CD4-positive, alpha-beta T cell treated with Interleukin-2 at 100 ng/mL for 4 hours (primary cell): ENCODE measurements at regions not wholly inside any gene's neighbourhood (a gene's known extent, or its start where the extent isn't known, plus 50 kb on each side); places are given as distances from the start of the nearest gene placed in this dataset.

Experiments used
- DNase-seq: peaks from one replicate; pipeline ENCODE4 v3.0.0-alpha.2; 2020; ENCODE audit warnings: low spot score

DNA sequence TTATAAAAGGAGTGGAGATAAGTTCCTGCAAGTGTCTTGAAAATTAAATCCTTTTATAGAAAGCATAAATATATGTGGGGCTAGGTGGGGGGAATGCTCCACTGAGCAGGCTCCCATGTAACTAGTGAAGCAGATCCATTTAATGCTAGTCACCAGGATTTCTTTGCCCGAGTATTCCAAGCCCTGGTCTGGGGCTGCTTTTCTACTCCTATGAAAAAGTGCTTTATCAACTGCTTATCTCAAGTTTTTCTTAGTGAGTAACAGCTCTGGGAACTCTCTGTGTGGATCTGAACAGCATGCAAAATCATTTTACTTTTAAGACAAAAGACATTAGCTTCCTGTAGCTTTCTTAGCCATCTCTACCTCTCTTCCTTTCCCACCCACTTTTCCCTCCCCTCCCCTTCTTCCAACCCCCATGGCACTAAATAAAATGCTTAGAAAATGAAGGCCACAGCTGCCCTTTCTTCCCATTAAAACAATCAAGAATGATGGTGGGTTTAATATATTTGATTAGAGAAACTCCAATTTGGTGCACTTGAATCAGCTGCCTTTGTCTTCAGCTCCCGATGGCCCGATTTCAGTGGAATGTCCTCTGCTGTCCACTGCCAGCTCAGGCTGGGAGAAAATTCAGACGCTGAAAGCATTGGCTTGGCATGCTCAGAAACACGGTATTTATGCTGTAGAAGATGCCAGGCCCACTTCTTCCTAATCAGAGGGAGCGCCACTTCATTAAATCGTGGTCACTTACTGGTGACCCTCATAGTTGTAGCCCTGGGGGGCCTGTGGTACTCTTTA is 475.1 kb downstream of the FOXO1 start:
- no peak for DNase-seq

DNA sequence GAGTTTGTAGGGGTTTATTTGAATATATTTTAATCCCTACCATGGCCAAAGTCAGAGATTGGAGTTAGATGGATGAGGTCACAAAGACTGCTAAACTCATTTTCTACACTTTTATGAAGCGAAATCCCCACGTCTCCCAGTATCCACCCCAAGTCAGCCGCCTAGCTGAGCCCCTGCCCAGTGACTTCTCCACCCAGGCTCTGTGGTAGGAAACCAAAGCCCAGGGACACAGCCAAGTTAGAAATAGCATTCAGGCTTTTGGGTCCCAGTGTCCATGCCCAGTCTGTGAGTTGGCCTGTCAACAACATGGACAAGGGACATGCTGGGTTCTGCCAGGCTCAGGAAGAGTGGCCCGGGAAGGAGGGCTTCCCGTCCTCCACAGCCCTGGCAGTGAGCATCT is 474.0 kb downstream of the FOXO1 start:
- DNase-seq, result no peak

DNA sequence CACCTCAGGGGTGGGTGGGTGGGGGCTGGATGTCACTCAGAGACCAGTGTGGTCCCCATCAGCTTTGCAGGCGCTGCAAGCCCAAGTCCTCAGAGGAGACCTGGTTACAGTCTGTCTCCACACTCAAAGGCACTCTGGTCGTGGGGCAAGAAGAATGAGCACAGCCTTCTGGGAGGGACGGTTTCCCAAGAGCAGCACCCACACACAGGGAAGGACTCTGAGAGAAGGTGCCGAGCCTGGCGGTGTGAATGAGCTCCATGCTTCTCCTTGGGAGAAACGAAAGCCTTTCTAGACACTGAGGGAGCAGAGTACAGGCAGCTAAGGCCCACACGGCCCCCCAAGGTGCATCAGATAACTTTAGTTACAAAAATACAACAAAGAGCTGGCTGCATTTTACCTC is 473.6 kb downstream of the FOXO1 start:
- no peak for DNase-seq

DNA sequence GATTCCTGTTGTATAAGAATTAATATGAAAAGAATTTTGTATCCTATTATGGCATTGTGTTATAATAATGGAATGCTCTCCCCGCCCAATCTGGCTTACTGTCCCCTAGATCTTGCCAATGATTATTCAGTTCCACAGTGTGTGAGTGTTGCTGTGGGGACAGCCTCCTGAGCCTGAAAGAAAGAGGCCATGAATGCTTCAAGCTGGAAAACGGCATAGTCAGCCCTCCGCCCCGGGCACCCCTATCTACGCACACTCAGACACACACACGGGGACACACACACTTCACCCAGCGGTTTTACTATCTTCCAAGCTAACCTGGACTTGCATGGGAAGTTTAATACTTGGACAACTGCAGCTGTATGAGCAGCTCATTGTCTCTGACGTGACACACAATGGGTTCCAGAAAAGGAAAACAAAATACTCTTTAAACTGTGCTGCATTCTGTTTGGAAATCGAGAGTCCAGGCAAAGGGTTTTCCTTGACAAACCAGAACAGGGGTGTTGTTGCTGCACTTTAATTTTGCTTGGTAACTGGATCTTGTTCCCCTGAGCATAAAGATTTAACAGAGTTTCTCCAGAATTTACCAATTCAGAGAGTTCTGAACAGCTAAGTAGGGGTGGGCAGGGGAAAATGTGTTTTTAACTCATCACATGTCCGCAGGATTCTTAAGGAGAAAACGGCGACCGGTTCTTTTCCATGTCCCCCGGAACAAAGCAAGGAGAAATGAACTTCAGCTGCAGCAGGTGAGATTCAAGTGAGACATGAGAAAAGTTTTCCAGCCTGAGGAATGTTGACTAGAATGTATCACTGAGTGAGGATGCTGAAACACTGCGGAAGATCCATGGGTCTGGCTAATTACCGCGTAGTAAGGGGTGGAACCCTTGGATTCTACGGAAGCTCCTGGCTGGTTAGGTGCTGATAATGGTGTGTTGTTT is 472.9 kb downstream of the FOXO1 start:
- no peak for DNase-seq

DNA sequence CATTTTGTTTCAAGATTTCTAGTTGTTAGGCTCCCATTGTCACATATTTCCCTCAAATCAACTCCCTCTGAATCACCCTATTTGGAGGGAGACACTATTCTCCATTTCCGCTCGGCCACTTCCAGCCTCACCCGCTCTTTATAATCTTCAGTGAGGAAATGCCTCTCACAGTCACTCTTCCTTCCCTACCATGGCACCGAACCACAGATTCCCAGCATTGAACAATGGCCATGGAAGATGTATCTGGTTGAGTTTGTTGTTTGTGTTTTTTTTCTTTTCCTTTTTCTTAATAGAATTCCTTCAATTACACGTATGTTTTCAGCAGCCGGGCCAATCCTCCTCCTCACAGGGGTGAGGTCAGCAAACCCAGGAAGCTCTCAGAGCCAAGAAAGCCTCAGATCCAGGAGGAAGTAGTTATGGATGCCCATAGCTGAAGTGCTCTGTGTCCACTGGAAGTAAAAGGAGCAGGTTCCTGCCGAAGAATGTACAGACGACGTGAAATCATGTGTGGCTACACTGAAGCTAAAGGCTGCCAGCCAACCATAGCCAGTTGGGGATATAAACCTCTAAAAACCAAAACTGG is 472.1 kb downstream of the FOXO1 start:
- DNase-seq, result no peak

DNA sequence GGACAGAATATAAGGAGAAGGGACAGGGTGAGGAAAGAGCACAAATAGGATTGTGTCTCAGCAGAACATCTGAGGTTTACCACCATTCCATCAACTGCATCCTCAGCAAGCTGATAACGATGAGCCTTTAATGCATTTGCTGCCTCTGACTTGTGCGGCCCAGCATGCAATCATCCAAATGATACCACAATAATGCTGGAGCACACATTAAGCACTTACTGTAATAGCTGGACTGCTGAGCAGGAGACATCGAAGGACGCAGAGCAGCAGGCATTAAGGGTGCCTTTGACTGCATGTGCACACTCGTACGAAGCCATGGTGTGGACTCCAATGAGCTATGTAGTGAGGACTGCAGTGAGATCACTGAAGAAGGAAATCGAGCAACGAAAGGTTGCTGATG is 469.4 kb downstream of the FOXO1 start:
- DNase-seq, result no peak

DNA sequence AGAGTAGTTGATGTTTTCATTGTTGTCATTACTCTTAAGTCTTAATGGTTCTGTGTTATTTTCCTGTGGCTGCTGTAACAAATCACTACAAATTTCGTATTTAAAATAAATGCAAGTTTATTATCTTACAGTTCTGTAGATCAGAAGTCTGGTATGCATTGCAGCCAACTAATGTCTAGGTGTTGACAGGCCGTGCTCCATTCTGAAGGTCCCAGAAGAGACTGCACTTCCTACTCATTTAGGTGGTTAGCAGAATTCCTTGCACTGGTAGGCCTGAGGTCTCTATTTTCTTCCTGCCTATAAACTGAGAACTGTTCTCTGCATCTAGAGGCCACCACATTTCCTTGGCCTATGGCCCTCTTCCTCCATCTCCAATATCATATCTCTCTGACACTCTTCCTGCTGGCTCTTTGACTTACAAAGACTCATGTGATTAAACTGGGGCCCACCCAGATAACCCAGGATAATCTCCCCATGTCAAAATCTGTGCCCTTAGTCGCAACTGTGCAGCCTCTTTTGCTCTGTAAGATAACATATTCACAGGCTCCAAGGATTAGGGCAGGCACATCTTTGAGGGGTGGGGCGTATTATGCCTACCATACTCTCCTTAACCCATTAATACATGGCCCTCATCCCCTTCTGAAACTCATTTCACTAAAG is 468.4 kb downstream of the FOXO1 start:
- no peak for DNase-seq

DNA sequence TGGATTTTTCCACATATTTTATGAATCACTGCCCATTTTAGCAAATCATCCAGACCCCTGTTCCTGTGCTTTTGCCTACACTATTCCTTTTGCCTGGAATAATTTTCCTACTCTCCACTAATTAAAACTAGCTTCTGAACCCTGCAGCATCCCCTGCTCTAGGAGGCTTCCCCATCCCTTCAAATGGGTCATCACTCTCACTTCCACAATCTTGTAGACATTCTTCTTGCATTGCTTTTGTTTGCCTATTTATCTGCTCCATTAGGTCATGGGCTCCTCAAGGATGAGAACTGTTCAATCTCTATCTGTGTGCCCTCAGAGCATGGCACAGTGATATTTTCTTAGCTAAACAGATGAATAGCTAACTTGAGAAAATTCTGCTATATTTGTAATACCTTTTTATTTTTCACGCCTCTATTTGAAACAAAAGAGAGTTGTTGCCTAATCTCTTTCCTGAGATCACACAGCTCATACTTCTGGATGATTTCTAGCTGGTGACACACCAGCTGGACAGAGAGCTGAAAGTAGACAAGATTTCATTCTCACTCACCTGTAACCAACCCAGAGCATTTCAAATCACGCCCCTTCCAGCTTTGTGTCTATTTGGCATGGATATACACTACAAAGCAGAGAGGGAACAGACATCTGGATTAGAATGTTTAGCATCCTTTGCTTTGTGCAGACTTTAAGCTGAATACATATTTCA is 466.0 kb downstream of the FOXO1 start:
- DNase-seq, result no peak

DNA sequence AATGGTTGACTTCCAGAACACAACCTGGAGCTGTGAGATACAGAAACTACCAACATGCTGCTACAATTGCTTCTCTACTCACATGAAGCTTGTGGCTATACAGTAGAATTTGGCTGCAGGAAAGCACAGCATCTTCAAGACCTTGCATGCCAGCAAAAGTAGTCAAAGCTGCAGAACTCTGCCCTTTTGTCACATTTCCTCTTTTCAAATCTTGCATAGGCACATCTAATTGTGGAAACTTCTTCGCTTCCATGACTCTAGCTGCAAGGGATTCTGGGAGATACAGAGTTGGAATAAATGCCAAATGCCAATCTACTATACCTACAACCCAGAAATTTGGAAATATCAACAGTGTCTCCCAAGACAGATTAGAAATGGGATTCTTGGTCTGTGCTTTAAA is 462.2 kb downstream of the FOXO1 start:
- DNase-seq, result no peak

DNA sequence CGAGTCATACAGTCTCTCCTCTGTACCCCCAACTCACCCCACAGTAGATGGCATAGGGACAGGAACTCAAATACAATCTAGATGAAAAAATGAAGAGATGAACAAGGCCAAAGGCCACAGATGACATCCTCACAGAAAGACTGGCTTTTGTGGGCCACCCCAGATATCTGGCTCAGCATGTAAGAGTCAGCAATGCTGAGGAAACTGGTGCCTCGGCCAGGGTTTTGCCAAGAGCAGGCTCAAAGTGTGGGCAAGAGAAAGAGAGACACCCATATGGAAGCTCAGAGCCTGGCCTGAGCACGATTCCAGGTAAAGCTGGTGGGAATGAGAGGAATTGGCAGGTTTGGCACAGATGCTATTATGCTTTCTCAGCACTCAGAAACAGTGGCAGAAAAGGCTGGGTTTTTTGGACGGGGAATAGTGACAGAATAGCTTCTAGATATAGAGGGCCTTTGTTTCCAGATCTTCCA is 460.6 kb downstream of the FOXO1 start:
- DNase-seq, result no peak

DNA sequence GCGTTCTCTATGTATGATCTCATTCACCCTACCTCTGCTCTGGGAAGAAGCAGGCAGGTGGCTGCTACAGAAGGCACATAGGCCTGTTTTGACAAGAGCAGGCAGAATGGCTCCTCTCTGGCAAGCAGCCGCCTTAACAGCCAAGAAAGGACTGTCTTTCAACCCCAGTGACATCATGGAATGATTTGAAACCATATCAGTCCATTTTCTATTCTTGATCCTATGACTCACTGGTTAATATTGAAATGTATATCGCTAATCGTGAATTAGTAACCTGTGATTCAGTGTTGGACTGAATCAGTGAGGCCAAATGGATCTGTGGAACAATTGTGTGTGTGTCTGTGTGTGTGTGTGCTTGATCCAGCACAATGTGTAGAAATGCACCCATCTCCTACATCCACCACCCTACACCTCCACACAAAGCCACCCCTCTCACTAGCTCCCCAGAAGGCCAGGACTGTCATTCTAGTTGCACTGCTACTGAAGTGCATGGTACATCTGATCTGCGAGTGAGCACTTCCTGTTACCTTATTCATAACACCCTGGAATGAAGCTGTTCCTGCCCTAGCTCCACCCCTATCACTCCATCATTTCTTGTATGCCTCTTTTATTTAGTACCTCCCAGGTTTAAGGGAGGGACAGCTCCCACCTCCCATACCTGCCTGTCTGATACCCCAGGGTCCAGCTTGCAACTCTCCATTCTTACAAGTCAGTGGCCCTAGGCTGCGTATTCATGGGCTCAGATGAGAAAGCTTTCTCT is 460.0 kb downstream of the FOXO1 start:
- peak; percentile 60 for DNase-seq

DNA sequence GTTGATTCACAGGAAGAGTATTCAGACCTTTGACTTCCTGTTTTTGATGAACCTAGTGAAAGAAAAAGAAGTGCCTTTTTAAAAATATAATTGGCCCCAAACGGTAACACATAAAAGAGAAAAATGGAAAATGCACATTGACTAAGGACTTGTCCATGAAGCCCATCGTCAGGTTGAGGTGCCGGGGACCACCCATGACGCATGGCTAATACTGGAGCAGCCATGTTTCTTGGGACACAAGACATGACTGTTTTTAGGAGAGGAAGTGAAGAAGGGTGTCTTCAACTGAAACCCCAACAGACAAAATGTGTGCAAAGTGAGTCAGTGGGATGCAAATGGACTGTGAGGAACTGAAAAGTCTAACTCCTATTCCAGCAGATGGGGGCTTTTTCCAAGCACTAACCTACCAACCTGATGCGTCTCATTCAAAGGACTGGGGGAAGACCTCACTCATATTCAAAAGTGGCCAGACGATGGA is 459.4 kb downstream of the FOXO1 start:
- DNase-seq, result peak; percentile 17

DNA sequence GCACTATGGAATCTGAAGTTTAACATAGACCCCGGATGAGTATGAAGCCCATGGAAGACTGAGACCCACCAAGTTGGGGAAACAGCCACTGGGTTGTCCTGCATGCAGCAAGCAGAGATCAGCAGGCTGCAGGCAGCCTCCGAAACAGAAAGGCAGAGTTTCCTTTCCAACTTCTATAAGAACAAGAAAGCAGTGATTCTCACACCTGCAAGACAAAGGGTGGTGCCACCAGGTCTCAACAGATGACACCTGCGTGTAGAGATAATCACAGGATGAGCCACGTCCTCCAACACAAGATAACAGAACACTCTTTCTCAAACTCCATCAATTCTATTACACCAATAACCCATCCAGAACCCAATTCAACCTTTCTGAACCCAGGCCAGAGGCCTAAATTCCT is 457.9 kb downstream of the FOXO1 start:
- DNase-seq, result no peak

DNA sequence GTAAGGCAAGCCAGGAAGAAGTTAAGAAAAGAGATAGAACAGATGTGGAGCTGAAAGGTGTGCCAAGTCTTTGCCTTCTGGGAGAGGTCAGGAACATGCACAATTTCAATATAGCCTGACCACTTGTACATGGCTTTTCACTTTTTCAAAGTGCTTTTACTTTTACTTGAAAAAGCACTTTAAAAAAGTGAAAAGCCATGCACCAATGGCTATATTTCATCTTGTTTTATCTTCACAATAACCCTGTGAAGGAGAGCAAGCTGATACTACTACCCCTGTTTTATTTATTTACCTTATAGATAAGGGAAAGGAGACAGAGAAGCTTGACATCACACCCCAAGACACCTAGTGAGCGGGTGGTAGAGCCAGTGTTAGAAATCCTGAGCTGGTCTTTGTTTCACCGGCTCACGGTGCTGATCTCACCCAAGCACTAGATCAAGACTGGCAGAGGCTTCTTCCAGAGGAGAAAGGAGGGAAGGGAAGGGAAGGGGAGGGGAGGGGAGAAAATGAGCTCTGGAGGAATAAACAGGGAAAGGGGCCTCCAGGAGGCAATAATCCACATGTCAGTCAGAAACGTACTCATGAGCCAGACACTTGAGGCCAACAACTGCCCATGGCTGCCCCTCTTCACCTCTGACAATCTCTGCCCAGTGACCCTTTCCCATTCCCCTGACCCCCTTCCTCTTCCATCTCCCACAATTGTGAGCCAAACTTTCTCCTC is 455.4 kb downstream of the FOXO1 start:
- no peak for DNase-seq

DNA sequence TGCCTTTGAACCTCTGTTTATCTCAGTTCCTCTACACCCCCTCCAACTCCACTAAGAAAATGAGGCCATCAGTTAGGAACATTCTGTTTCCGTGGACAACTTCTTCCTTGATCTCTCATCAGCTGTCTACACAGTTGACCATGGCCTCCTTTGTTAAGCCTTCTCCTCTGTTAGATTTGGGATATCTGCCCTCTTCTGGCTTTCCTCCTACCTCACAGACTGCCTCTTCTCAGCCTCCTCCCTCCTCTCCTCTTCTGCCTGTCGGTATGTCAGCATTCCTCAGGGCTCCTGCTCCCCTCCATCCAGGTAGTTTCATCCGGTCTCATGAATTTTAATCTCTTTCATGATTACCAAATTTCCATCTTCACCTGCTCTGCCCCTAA is 454.9 kb downstream of the FOXO1 start:
- DNase-seq, result no peak

DNA sequence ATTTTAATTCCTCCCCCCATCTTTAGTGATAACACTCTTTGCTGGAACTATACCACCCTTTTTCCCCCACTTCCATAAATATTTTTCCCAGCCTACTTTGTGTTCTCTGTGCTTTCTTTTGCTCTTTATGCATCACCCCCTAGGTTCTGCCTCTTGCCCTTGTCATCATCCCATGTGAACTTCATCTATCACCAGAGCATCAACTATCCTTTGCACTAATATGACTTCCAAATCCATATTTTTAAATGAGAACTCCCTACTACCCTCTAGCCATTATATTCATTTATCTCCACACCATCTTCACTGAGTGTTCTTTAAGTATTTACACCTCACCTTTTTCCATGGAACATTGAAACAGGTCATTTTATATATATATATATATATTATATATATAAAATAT is 452.7 kb downstream of the FOXO1 start:
- no peak for DNase-seq

DNA sequence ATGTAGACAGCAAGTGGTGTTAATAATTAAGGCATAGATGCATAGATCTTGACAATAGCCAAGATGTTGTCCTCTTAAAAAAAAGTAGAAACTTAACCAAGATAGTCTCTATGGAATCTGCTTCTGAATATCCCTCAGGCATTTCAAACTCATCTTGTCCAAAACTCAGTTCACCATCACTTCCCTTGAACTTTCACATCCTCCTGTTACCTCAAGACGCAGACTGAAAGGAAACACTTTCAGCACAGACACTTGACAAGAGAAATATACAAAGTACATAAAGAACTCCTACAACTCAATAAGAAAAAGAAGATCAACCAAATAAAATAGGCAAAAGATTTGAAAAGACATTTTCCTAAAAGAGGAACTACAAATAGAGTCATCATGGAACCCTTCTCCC is 451.1 kb downstream of the FOXO1 start:
- no peak for DNase-seq

DNA sequence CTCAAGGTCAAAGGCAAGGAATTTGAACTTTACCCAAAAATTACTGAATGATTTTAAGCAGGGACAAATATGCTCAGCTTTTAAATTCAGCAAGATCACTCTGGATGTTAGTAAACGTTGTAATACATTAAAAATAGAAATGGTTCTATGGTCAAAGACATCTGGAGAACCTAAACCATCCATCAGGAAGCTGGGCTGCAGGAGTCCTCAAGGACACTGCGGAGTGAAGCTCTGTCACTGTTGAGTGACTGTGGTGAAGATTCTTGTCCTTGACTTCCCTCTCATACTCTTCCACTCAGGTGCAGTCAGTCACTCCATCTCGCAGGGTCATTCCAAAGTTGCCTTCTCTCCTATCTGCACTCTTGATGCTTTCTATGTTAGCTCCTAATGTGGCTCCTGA is 450.7 kb downstream of the FOXO1 start:
- DNase-seq, result no peak

DNA sequence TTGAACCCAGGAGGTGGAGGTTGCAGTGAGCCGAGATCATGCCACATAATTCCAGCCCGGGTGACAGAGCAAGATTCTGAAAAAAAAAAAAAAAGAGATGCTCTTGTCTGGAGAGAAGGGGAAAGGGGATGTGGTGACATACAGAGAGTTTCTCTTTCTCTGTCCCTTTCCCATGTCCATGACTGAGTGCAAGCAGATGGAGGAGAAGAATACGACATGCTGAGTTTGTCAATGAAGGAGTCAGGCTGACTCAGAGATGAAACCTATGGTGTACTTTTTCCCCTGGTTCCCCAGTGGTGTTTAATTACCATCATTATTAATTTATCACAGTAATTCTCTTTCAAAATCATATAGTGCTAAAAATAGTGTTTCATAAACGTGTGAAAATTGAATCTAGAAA is 448.8 kb downstream of the FOXO1 start:
- DNase-seq, result no peak

DNA sequence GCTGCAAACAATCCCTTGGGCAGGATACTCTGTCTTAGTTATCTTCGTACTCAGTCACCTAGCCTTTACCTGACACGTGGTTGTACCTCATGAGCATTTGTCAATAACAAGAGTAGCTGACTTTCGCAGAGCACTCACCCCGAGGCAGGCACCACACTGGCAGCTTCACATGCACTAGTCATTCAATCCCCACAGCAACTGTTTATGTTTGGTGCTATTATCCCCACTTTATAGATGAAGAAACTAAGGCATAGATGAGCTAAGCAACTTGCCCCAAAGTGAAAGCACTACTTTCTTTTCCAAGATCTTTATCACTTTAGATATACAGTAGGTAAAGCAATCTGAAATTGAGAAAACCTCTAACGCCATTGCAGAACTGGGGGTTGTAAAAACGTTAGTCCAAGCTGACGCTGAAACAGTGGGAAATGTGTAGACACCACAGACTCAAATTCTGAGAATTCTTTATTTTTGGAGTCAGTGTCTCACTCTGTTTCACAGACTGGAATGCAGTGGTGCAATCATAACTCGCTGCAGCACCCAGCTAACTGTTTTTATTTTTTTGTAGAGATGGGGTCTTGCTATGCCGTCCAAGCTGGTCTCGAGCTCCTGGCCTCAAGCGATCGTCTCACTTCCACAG is 446.0 kb downstream of the FOXO1 start:
- DNase-seq, result peak; percentile 20
